ELF-1 (cell line): ENCODE measurements at regions not wholly inside any gene's neighbourhood (a gene's known extent, or its start where the extent isn't known, plus 50 kb on each side); places are given as distances from the start of the nearest gene placed in this dataset.

ENCODE experiments used
- DNase-seq: peaks from one replicate; pipeline ENCODE4 v3.0.0-alpha.2; 2016; ENCODE audit warnings: low read depth, low spot score

GRCh38 chr14:95386536-95387095, 66.9 kb upstream of the CLMN start:
- peak; percentile 84 for DNase-seq

- DNase-seq = no peak
These were observed 66.0 kb upstream of the CLMN start for GRCh38 chr14:95385701-95386100.

- no peak for DNase-seq
These were observed 63.0 kb upstream of the CLMN start for GRCh38 chr14:95382747-95383146.

GRCh38 chr14:95381726-95382125, 62.0 kb upstream of the CLMN start:
- no peak for DNase-seq

GRCh38 chr14:95380350-95381042, 60.8 kb upstream of the CLMN start:
- no peak for DNase-seq

- DNase-seq = no peak
These were observed 59.9 kb upstream of the CLMN start for GRCh38 chr14:95379634-95380033.

- no peak for DNase-seq
These were observed 55.9 kb upstream of the CLMN start for GRCh38 chr14:95375539-95376109.

GRCh38 chr14:95374239-95374997, 54.7 kb upstream of the CLMN start:
- DNase-seq = no peak

- DNase-seq = no peak
These were observed 50.4 kb upstream of the CLMN start for GRCh38 chr14:95370076-95370475.
